ENCODE measurements at regions not wholly inside any gene's neighbourhood (a gene's known extent, or its start where the extent isn't known, plus 50 kb on each side); places are given as distances from the start of the nearest gene placed in this dataset.

- Mint-ChIP-seq H3K4me1 (ENCODE audit: low read depth, unreplicated experiment) (no peaks in the 10 kb centered on the region), H3K9me3 (ENCODE audit: low read depth, unreplicated experiment) (no peaks in the 10 kb centered on the region), H3K27me3 (ENCODE audit: unreplicated experiment) (no peaks in the 10 kb centered on the region), H3K36me3 (ENCODE audit: insufficient read depth, unreplicated experiment) (no peaks in the 10 kb centered on the region), H3K27ac (ENCODE audit: unreplicated experiment) (no peak overlapping the region), H3K4me3 (ENCODE audit: low read depth, unreplicated experiment) (no peak overlapping the region)
- BruUV-seq (replicated peaks): no TSS peak
- TF ChIP-seq CTCF (IDR thresholded peaks at IDR 0.05; ENCODE audit: unreplicated experiment): no peak
- intact Hi-C loops (cut with micrococcal nuclease; ENCODE audit: unreplicated experiment): no loop called here
- CTCF ChIA-PET: no interaction called here
- no peak for DNase-seq
These were observed 276.6 kb upstream of the NAV3 start for GRCh38 chr12:77553976-77554619.

- Mint-ChIP-seq H3K27ac (ENCODE audit: unreplicated experiment) (no peak overlapping the region), H3K9me3 (ENCODE audit: low read depth, unreplicated experiment) (no peaks in the 10 kb centered on the region), H3K4me1 (ENCODE audit: low read depth, unreplicated experiment) (no peaks in the 10 kb centered on the region), H3K4me3 (ENCODE audit: low read depth, unreplicated experiment) (no peak overlapping the region), H3K27me3 (ENCODE audit: unreplicated experiment) (no peaks in the 10 kb centered on the region), H3K36me3 (ENCODE audit: insufficient read depth, unreplicated experiment) (no peaks in the 10 kb centered on the region)
- no peak for DNase-seq
- TF ChIP-seq CTCF (IDR thresholded peaks at IDR 0.05; ENCODE audit: unreplicated experiment): no peak
- intact Hi-C loops (cut with micrococcal nuclease; ENCODE audit: unreplicated experiment): no loop called here
- BruUV-seq (replicated peaks): no TSS peak
- CTCF ChIA-PET: no interaction called here
These were observed 281.1 kb upstream of the NAV3 start for GRCh38 chr12:77549383-77550128.

GRCh38 chr12:77548797-77549196 lies 281.9 kb upstream of the NAV3 start:
- no TSS peak for BruUV-seq (replicated peaks)
- no peaks in the 10 kb centered on the region for H3K27me3 Mint-ChIP-seq (ENCODE audit: unreplicated experiment)
- H3K27ac Mint-ChIP-seq (ENCODE audit: unreplicated experiment): no peak overlapping the region
- no peak overlapping the region for H3K4me3 Mint-ChIP-seq (ENCODE audit: low read depth, unreplicated experiment)
- no peaks in the 10 kb centered on the region for H3K4me1 Mint-ChIP-seq (ENCODE audit: low read depth, unreplicated experiment)
- H3K36me3 Mint-ChIP-seq (ENCODE audit: insufficient read depth, unreplicated experiment): no peaks in the 10 kb centered on the region
- DNase-seq: no peak
- CTCF ChIA-PET: no interaction called here
- intact Hi-C loops (cut with micrococcal nuclease; ENCODE audit: unreplicated experiment): no loop called here
- H3K9me3 Mint-ChIP-seq (ENCODE audit: low read depth, unreplicated experiment): no peaks in the 10 kb centered on the region
- no peak for TF ChIP-seq CTCF (IDR thresholded peaks at IDR 0.05; ENCODE audit: unreplicated experiment)

- no peak for TF ChIP-seq CTCF (IDR thresholded peaks at IDR 0.05; ENCODE audit: unreplicated experiment)
- no peak overlapping the region for H3K4me3 Mint-ChIP-seq (ENCODE audit: low read depth, unreplicated experiment)
- BruUV-seq (replicated peaks): no TSS peak
- H3K4me1 Mint-ChIP-seq (ENCODE audit: low read depth, unreplicated experiment): no peaks in the 10 kb centered on the region
- no peaks in the 10 kb centered on the region for H3K9me3 Mint-ChIP-seq (ENCODE audit: low read depth, unreplicated experiment)
- intact Hi-C loops (cut with micrococcal nuclease; ENCODE audit: unreplicated experiment): loop anchor here (1.0 kb wide), 1 partner anchor 145 kb away; no protein-coding TSS in a partner anchor
- H3K27me3 Mint-ChIP-seq (ENCODE audit: unreplicated experiment): no peaks in the 10 kb centered on the region
- CTCF ChIA-PET: no interaction called here
- H3K27ac Mint-ChIP-seq (ENCODE audit: unreplicated experiment): no peak overlapping the region
- no peaks in the 10 kb centered on the region for H3K36me3 Mint-ChIP-seq (ENCODE audit: insufficient read depth, unreplicated experiment)
- DNase-seq: no peak
These were observed 290.6 kb upstream of the NAV3 start for GRCh38 chr12:77540097-77540496.
